ENCODE measurements at regions not wholly inside any gene's neighbourhood (a gene's known extent, or its start where the extent isn't known, plus 50 kb on each side); places are given as distances from the start of the nearest gene placed in this dataset.

DNA sequence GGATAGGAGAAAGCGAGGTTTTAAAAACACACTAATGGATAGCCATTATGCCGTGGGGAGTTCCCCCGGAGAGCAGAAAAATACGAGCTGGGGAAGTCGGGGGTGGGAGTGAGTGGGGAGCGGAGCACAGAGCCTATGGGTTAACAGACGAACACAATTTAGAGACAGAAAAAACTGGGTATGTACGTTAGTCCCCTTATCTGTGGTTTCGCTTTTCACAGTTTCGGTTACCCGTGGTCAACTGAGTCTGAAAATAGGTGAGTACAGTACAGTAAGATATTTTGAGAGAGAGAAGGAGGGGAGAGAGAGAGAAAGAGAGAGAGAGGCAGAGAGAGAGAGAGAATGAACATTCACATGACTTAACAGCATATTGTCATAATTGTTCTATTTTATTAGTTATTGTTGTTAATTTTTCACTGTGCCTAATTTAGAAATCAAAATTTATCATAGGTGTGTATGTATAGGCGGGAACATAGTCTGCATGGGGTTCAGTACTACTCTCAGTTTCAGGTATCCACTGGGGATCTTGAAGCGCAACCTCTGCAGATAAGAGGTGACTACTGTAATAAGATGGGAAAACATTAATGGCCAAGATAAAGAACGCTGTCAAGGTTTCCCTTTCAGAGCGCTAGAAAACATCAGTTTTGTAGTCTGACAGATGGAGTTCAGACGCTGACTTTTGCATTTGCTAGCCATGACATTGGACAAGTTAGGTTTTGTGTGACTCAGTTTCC, 125.6 kb upstream of the LMO4 start:
- TF ChIP-seq, protein P1, sequence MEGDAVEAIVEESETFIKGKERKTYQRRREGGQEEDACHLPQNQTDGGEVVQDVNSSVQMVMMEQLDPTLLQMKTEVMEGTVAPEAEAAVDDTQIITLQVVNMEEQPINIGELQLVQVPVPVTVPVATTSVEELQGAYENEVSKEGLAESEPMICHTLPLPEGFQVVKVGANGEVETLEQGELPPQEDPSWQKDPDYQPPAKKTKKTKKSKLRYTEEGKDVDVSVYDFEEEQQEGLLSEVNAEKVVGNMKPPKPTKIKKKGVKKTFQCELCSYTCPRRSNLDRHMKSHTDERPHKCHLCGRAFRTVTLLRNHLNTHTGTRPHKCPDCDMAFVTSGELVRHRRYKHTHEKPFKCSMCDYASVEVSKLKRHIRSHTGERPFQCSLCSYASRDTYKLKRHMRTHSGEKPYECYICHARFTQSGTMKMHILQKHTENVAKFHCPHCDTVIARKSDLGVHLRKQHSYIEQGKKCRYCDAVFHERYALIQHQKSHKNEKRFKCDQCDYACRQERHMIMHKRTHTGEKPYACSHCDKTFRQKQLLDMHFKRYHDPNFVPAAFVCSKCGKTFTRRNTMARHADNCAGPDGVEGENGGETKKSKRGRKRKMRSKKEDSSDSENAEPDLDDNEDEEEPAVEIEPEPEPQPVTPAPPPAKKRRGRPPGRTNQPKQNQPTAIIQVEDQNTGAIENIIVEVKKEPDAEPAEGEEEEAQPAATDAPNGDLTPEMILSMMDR (IDR thresholded peaks at IDR 0.05), result no peak
- no peak for TF ChIP-seq EZH2 (IDR thresholded peaks at IDR 0.05)
- no peaks in the 10 kb centered on the region for H3K9me3 Mint-ChIP-seq
- Histone ChIP-seq H2AFZ (replicated peaks) (no peak overlapping the region), H3K9me3 (ENCODE audit: low read depth) (no peaks in the 10 kb centered on the region), H3K4me1 (no peaks in the 10 kb centered on the region), H3K36me3 (no peaks in the 10 kb centered on the region), H3F3A (ENCODE audit: low read depth) (no peaks in the 10 kb centered on the region), H3K9ac (no peak overlapping the region), H3K4me2 (no peak overlapping the region), H4K20me1 (ENCODE audit: low read depth) (no peaks in the 10 kb centered on the region), H3K27me3 (no peaks in the 10 kb centered on the region), H3K79me2 (ENCODE audit: low read depth) (no peaks in the 10 kb centered on the region), H3K27ac (no peak overlapping the region), H3K4me3 (no peak overlapping the region)
- H3K27ac Mint-ChIP-seq, result no peak overlapping the region
- DNase-seq (ENCODE audit: low spot score), result no peak
- H3K4me3 Mint-ChIP-seq, result no peak overlapping the region
- H3K4me1 Mint-ChIP-seq, result peaks cover 12% of the 10 kb centered on the region
- H3K27me3 Mint-ChIP-seq (ENCODE audit: insufficient read depth, low read depth), result peaks cover 2% of the 10 kb centered on the region
- H3K36me3 Mint-ChIP-seq, result no peaks in the 10 kb centered on the region

DNA sequence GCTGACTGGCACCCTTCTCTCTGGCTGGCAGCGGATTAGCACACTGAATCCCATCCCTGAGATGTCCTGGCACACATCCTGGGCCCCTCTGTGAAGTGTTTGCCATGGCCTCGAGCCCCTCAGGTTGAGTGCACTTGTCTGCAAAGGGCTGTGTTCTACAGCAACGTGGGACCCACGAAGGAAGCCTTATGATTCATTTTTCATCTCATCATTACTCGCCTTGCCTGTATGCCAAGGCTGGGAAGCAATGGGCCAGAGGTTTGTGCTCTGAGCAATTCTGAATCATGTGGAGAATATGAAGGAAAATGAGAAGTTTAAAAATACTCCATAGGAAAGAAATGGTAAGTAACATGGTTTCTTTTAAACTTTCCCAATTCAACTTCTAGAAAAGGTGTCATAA, 124.8 kb upstream of the LMO4 start:
- no peak overlapping the region for H3K27ac Mint-ChIP-seq
- no peaks in the 10 kb centered on the region for H3K36me3 Mint-ChIP-seq
- Histone ChIP-seq H3K36me3 (no peaks in the 10 kb centered on the region), H3K9me3 (ENCODE audit: low read depth) (no peaks in the 10 kb centered on the region), H3K79me2 (ENCODE audit: low read depth) (no peaks in the 10 kb centered on the region), H3K4me3 (no peak overlapping the region), H3K4me1 (no peaks in the 10 kb centered on the region), H3K27ac (no peak overlapping the region), H3K4me2 (no peak overlapping the region), H3F3A (ENCODE audit: low read depth) (no peaks in the 10 kb centered on the region), H2AFZ (replicated peaks) (no peak overlapping the region), H4K20me1 (ENCODE audit: low read depth) (no peaks in the 10 kb centered on the region), H3K27me3 (no peaks in the 10 kb centered on the region), H3K9ac (no peak overlapping the region)
- H3K4me3 Mint-ChIP-seq, result no peak overlapping the region
- TF ChIP-seq EZH2 (IDR thresholded peaks at IDR 0.05) (no peak), EZH2phosphoT487 (IDR thresholded peaks at IDR 0.05) (no peak)
- TF ChIP-seq, protein P1 (IDR thresholded peaks at IDR 0.05), result no peak
- peaks cover 2% of the 10 kb centered on the region for H3K27me3 Mint-ChIP-seq (ENCODE audit: insufficient read depth, low read depth)
- no peak for DNase-seq (ENCODE audit: low spot score)
- H3K4me1 Mint-ChIP-seq, result peaks cover 12% of the 10 kb centered on the region
- H3K9me3 Mint-ChIP-seq, result no peaks in the 10 kb centered on the region

DNA sequence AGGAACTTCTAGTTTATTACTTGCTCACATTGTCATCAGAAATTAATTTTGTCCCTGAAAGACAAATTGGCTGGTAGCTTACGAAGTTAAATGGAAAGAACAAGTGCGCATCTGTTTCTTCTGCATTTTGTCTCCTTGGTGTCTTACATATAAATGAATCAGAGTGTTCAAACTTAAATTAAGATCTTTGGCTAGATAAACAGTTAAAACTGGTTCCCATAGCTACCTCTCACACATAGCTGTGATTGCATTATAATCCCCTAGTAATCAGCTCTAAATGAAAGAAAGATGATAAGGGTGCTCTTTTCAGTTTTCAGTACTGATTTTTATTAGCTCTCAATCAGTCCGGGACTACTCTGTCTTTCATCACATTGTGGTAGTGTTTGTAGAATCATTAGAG, 124.2 kb upstream of the LMO4 start:
- Mint-ChIP-seq H3K27ac (no peak overlapping the region), H3K4me1 (peaks cover 12% of the 10 kb centered on the region), H3K36me3 (no peaks in the 10 kb centered on the region), H3K27me3 (ENCODE audit: insufficient read depth, low read depth) (peaks cover 3% of the 10 kb centered on the region), H3K9me3 (no peaks in the 10 kb centered on the region), H3K4me3 (no peak overlapping the region)
- no peak overlapping the region for H2AFZ ChIP-seq (replicated peaks)
- no peak for TF ChIP-seq EZH2 (IDR thresholded peaks at IDR 0.05)
- TF ChIP-seq EZH2phosphoT487 (IDR thresholded peaks at IDR 0.05), result no peak
- TF ChIP-seq, protein P1 (IDR thresholded peaks at IDR 0.05), result no peak
- no peak overlapping the region for H3K4me3 ChIP-seq
- H3K27ac ChIP-seq, result no peak overlapping the region
- no peaks in the 10 kb centered on the region for H3K36me3 ChIP-seq
- no peak overlapping the region for H3K4me2 ChIP-seq
- no peak for DNase-seq (ENCODE audit: low spot score)
- H3K9me3 ChIP-seq (ENCODE audit: low read depth), result no peaks in the 10 kb centered on the region
- no peaks in the 10 kb centered on the region for H3K4me1 ChIP-seq
- no peak overlapping the region for H3K9ac ChIP-seq
- no peaks in the 10 kb centered on the region for H3F3A ChIP-seq (ENCODE audit: low read depth)
- H3K79me2 ChIP-seq (ENCODE audit: low read depth), result no peaks in the 10 kb centered on the region
- H4K20me1 ChIP-seq (ENCODE audit: low read depth), result no peaks in the 10 kb centered on the region
- no peaks in the 10 kb centered on the region for H3K27me3 ChIP-seq
